ENCODE measurements at regions not wholly inside any gene's neighbourhood (a gene's known extent, or its start where the extent isn't known, plus 50 kb on each side); places are given as distances from the start of the nearest gene placed in this dataset.

GRCh38 chr6:126640921-126641320, 301.0 kb downstream of the CENPW start (continued):
- no peak for TF ChIP-seq ZNF425 (CRISPR knock-in tag; conservative IDR thresholded peaks at IDR 0.05)
- no peak for TF ChIP-seq ZNF423 (CRISPR knock-in tag; IDR thresholded peaks at IDR 0.05)
- no peak for TF ChIP-seq ATF3 (CRISPR knock-in tag; conservative IDR thresholded peaks at IDR 0.05)

GRCh38 chr6:126641641-126642040, 301.7 kb downstream of the CENPW start:
- CTCF ChIA-PET = interaction anchor here (0.6 to 0.7 kb wide), 2 partner anchors 16 to 124 kb away, joined by 3 to 4 read pairs; no protein-coding TSS in a partner anchor

GRCh38 chr6:126643352-126643751, 303.4 kb downstream of the CENPW start:
- Mint-ChIP-seq H3K27me3 (ENCODE audit: low read depth) (no peaks in the 10 kb centered on the region), H3K4me1 (peaks cover 6% of the 10 kb centered on the region), H3K4me3 (no peak overlapping the region), H3K36me3 (no peaks in the 10 kb centered on the region), H3K9me3 (no peaks in the 10 kb centered on the region), H3K27ac (no peak overlapping the region)
- no peak for TF ChIP-seq ARID4B (CRISPR knock-in tag; IDR thresholded peaks at IDR 0.05; ENCODE audit: borderline replicate concordance)
- no peak for TF ChIP-seq USF2 (CRISPR knock-in tag; IDR thresholded peaks at IDR 0.05)
- no peak for TF ChIP-seq ZNF263 (CRISPR knock-in tag; IDR thresholded peaks at IDR 0.05; ENCODE audit: low read depth)
- no peak for TF ChIP-seq PRDM15 (CRISPR knock-in tag; IDR thresholded peaks at IDR 0.05)
- no peak for TF ChIP-seq OVOL2 (CRISPR knock-in tag; IDR thresholded peaks at IDR 0.05; ENCODE audit: borderline replicate concordance)
- no peak for TF ChIP-seq MYBL2 (CRISPR knock-in tag; IDR thresholded peaks at IDR 0.05)
- CTCF ChIA-PET = no interaction called here
- ATAC-seq (peak; percentile 39), DNase-seq (ENCODE audit: low spot score) (no peak)
- POLR2A ChIA-PET = no interaction called here

More at GRCh38 chr6:126641641-126642040, 301.7 kb downstream of the CENPW start:
- no peak for TF ChIP-seq JAZF1 (CRISPR knock-in tag; IDR thresholded peaks at IDR 0.05)
- no peak for TF ChIP-seq CBFB (CRISPR knock-in tag; IDR thresholded peaks at IDR 0.05; ENCODE audit: low read depth)
- TF ChIP-seq ZNF219 (CRISPR knock-in tag; IDR thresholded peaks at IDR 0.05; ENCODE audit: borderline replicate concordance) = no peak
- TF ChIP-seq USF1 (CRISPR knock-in tag; IDR thresholded peaks at IDR 0.05) = no peak
- TF ChIP-seq ATF1 (CRISPR knock-in tag; IDR thresholded peaks at IDR 0.05) = no peak
- no peak for TF ChIP-seq E2F5 (CRISPR knock-in tag; IDR thresholded peaks at IDR 0.05)
- no peak for TF ChIP-seq CREB1 (CRISPR knock-in tag; IDR thresholded peaks at IDR 0.05)
- no peak for ATAC-seq
- no peaks in the 10 kb centered on the region for H3K9me3 Mint-ChIP-seq
- no peaks in the 10 kb centered on the region for H3K27me3 Mint-ChIP-seq (ENCODE audit: low read depth)
- peaks cover 6% of the 10 kb centered on the region for H3K4me1 Mint-ChIP-seq
- H3K4me3 Mint-ChIP-seq = no peak overlapping the region
- DNase-seq (ENCODE audit: low spot score) = no peak
- POLR2A ChIA-PET = no interaction called here
- H3K36me3 Mint-ChIP-seq = no peaks in the 10 kb centered on the region
- H3K27ac Mint-ChIP-seq = no peak overlapping the region

All from WTC11 (cell line).